GM12873 (cell line): ENCODE measurements at regions not wholly inside any gene's neighbourhood (a gene's known extent, or its start where the extent isn't known, plus 50 kb on each side); places are given as distances from the start of the nearest gene placed in this dataset.

Experiments
- TF ChIP-seq, protein P1 (sequence below): IDR thresholded peaks from 2 replicates; pipeline ENCODE4 v1.5.1; 2012; ENCODE audit warnings: low read depth, mild to moderate bottlenecking, moderate library complexity, low read length, control low read depth; ENCODE audit not compliant: insufficient read depth; ENCODE audit errors: missing control alignments

DNA sequence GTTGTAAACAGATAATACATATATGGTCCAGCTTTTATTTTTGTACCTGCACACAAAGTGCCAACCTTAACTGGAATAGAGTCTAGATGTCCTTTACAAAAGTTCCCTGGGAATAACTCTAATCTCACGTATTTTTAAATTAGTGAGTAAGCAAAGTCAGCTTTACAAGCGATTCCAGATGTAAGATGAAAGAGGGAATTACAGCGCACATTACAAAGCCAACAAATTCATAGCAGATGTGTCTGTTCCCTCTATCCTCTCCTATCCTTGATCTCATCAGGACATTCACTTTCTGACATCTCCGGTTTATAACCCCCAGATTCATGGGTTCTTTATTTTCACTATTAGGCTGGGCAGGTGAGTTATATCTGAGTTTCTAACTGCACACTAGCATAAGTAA is 406.8 kb upstream of the ZNF385D start:
- TF ChIP-seq, protein P1, sequence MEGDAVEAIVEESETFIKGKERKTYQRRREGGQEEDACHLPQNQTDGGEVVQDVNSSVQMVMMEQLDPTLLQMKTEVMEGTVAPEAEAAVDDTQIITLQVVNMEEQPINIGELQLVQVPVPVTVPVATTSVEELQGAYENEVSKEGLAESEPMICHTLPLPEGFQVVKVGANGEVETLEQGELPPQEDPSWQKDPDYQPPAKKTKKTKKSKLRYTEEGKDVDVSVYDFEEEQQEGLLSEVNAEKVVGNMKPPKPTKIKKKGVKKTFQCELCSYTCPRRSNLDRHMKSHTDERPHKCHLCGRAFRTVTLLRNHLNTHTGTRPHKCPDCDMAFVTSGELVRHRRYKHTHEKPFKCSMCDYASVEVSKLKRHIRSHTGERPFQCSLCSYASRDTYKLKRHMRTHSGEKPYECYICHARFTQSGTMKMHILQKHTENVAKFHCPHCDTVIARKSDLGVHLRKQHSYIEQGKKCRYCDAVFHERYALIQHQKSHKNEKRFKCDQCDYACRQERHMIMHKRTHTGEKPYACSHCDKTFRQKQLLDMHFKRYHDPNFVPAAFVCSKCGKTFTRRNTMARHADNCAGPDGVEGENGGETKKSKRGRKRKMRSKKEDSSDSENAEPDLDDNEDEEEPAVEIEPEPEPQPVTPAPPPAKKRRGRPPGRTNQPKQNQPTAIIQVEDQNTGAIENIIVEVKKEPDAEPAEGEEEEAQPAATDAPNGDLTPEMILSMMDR, result no peak

DNA sequence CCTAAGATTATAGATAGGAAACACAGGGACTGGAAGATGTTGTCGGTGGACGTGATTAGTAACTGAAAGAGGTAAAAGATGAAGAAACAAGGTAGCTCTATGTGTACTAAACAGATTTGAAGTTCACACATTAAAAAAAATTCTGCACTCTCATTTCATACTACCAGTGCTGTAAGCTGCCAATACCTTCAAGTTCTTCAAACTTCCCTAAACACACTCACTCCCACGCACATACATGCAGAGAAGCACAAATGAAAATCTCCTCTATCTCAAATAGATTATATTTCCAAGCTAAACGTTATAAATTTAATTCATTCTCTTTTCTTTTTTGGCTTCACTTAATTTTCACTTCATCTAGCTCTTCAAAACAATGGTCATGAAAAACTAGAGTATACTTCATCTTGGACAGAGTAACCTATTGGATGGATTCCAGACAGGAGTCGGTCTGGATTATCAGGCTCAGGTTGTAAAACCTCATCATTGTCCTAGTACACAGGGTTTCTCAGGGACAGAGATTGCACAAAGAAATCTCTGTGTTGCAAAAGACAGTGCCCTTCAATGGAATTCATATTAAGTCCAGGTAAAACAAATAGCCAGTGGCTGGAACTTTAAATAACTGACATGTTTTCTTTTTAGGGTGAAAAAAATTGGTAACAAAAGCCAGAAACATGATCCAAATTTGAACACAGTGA is 408.1 kb upstream of the ZNF385D start:
- TF ChIP-seq, protein P1, result no peak

DNA sequence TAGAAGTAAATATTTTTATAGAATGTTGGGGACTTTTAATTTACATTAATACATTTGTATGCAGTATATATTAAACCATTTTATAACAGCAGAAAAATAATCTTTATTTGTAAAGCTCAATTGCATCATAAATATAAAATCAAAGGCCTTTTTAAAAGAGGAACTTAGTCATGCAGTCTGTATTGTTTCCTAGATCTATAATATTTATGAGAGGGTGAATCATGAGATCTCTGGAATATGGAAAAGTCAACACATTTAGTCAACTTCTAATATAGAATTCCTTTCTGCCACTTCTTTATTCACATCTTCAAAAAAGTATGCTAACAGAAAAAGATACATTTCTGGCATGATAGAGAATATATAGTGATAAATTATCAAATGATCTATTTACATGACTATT is 410.3 kb upstream of the ZNF385D start:
- TF ChIP-seq, protein P1, result no peak

DNA sequence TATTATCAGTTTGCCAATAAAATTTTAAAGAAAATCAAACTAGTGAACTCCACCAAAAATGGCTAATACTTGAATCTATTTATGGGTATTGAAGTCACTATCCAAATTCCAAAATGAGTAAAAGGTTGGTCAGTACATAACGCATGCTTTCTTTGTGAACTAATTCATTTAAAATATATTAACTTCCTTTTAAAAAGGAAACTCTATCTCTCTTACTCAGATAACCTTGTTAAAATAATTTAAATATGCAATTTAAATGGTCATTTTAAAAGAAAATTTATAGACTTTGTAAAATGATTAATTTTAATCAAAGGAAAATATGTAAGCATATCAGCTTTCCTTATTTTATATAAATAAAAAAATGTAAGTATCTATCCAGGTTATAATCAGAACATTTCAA is 419.4 kb upstream of the ZNF385D start:
- TF ChIP-seq, protein P1, result no peak

DNA sequence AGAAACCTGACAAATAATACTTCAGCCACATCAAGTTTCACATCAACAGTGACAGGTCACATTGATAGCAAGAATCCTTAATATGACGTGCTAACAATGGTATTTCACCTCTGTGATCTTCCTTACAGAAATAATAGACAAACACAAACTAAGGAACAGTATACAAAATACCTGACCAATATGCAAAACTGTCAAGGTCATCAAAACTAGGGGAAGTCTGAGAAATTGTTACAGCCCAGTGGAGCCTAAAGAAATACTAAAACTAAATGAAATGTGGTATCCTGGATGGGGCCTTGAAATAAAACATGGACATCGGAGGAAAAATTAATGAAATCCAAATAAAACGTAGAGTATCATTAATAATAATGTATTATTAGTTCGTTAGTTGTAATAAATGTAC is 422.0 kb upstream of the ZNF385D start:
- TF ChIP-seq, protein P1, result no peak

DNA sequence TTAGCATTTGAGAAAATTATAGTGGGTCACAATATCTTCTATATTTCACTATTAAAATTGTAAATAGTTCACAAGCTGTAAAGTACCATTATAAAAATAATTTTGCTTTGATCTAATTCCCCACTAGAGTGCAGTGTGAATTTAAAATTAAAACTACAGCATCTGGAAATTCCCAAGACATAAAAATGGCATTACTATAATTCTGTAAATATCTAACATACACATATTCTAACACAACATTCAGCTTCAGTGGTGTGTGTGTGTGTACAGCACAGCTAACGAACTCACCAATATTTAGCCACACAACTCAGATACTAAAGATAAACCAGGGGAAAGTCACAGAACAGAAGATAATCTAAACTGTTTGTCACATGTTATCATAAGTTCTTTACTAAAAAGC is 424.9 kb upstream of the ZNF385D start:
- TF ChIP-seq, protein P1, result no peak

DNA sequence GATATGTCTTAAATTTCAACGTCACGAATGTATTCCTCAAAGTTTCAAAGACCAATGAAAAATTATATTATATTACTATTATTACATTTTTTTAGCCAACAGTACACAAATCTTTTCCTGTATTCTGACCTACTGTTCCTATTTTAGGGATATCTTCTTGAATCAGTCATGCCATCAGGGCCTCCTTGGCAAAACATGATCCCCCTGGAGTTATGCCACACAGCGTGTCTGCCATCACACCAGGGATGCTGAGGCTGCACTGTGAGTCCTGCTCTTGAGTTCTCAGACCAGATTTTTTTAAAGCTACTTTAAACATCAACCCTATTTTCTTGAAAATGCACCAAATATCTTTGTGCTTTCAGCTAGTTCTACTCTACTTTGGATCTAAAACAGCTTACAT is 425.9 kb upstream of the ZNF385D start:
- TF ChIP-seq, protein P1, result no peak
